ENCODE measurements at regions not wholly inside any gene's neighbourhood (a gene's known extent, or its start where the extent isn't known, plus 50 kb on each side); places are given as distances from the start of the nearest gene placed in this dataset.
A peak's percentile ranks its signal among the peaks of the same experiment; 100 is the strongest.
"Not testable (repeated sequence)": the region's sequence is repeated elsewhere in the genome, so short reads cannot be mapped to it uniquely, and the experiment has no call there.

GRCh38 chr3:170814822-170815221 lies 55.2 kb downstream of the RPL22L1 start:
- no peak for DNase-seq

- no peak for DNase-seq
Observed at GRCh38 chr3:170813266-170813665, 56.7 kb downstream of the RPL22L1 start.

GRCh38 chr3:170811928-170812591 lies 57.9 kb downstream of the RPL22L1 start:
- peak; percentile 62 to 77 for DNase-seq

GRCh38 chr3:170811515-170811914 lies 58.5 kb downstream of the RPL22L1 start:
- DNase-seq: no peak

GRCh38 chr3:170809975-170810357 lies 60.0 kb downstream of the RPL22L1 start:
- DNase-seq: no peak

GRCh38 chr3:170809007-170809974 lies 60.7 kb downstream of the RPL22L1 start:
- peak in 1 of 2 donors; percentile 4 for DNase-seq

- DNase-seq: no peak
Observed at GRCh38 chr3:170808041-170808440, 62.0 kb downstream of the RPL22L1 start.

GRCh38 chr3:170806676-170807075 lies 63.3 kb downstream of the RPL22L1 start:
- DNase-seq: no peak

- DNase-seq: no peak
Observed at GRCh38 chr3:170806141-170806540, 63.9 kb downstream of the RPL22L1 start.

GRCh38 chr3:170805296-170805695 lies 64.7 kb downstream of the RPL22L1 start:
- not testable (repeated sequence) for DNase-seq

- DNase-seq: not testable (repeated sequence)
Observed at GRCh38 chr3:170804634-170805033, 65.4 kb downstream of the RPL22L1 start.

- no peak for DNase-seq
Observed at GRCh38 chr3:170804078-170804477, 65.9 kb downstream of the RPL22L1 start.

GRCh38 chr3:170802164-170803151 lies 67.5 kb downstream of the RPL22L1 start:
- DNase-seq: no peak

GRCh38 chr3:170801597-170801996 lies 68.4 kb downstream of the RPL22L1 start:
- no peak for DNase-seq

- not testable (repeated sequence) for DNase-seq
Observed at GRCh38 chr3:170800275-170800674, 69.7 kb downstream of the RPL22L1 start.

- DNase-seq: no peak
Observed at GRCh38 chr3:170799009-170799408, 71.0 kb downstream of the RPL22L1 start.

GRCh38 chr3:170797685-170798084 lies 72.3 kb downstream of the RPL22L1 start:
- no peak for DNase-seq

GRCh38 chr3:170792471-170792870 lies 77.5 kb downstream of the RPL22L1 start:
- no peak for DNase-seq

- DNase-seq: no peak
Observed at GRCh38 chr3:170790647-170791046, 79.3 kb downstream of the RPL22L1 start.

- DNase-seq: no peak
Observed at GRCh38 chr3:170787464-170787863, 82.5 kb downstream of the RPL22L1 start.

- no peak for DNase-seq
Observed at GRCh38 chr3:170785454-170785853, 84.5 kb downstream of the RPL22L1 start.

GRCh38 chr3:170784406-170784805 lies 85.6 kb downstream of the RPL22L1 start:
- no peak for DNase-seq

GRCh38 chr3:170780955-170781354 lies 89.0 kb downstream of the RPL22L1 start:
- no peak for DNase-seq
